ENCODE measurements at regions not wholly inside any gene's neighbourhood (a gene's known extent, or its start where the extent isn't known, plus 50 kb on each side); places are given as distances from the start of the nearest gene placed in this dataset.

- TF ChIP-seq CTCF (IDR thresholded peaks at IDR 0.05; ENCODE audit: insufficient read depth, low read length) = no peak
- no peak for TF ChIP-seq GABPA (IDR thresholded peaks at IDR 0.05; ENCODE audit: low read depth)
- TF ChIP-seq POLR2AphosphoS5 (IDR thresholded peaks at IDR 0.05; ENCODE audit: low read depth) = no peak
- TF ChIP-seq REST (IDR thresholded peaks at IDR 0.05; ENCODE audit: insufficient replicate concordance, low read depth) = no peak
Observed at GRCh38 chr4:127406187-127406586, 226.6 kb upstream of the INTU start.

All from HL-60 (cell line).